GM12872 (cell line): ENCODE measurements at regions not wholly inside any gene's neighbourhood (a gene's known extent, or its start where the extent isn't known, plus 50 kb on each side); places are given as distances from the start of the nearest gene placed in this dataset.

Experiments
- TF ChIP-seq, protein P1 (sequence below): IDR thresholded peaks from 3 replicates; pipeline ENCODE4 v1.5.1; 2011; ENCODE audit warnings: low read depth, mild to moderate bottlenecking, low read length, moderate library complexity; ENCODE audit not compliant: insufficient read depth

GRCh38 chr6:68042339-68043121 is 592.6 kb upstream of the ADGRB3 start:
- TF ChIP-seq, protein P1, sequence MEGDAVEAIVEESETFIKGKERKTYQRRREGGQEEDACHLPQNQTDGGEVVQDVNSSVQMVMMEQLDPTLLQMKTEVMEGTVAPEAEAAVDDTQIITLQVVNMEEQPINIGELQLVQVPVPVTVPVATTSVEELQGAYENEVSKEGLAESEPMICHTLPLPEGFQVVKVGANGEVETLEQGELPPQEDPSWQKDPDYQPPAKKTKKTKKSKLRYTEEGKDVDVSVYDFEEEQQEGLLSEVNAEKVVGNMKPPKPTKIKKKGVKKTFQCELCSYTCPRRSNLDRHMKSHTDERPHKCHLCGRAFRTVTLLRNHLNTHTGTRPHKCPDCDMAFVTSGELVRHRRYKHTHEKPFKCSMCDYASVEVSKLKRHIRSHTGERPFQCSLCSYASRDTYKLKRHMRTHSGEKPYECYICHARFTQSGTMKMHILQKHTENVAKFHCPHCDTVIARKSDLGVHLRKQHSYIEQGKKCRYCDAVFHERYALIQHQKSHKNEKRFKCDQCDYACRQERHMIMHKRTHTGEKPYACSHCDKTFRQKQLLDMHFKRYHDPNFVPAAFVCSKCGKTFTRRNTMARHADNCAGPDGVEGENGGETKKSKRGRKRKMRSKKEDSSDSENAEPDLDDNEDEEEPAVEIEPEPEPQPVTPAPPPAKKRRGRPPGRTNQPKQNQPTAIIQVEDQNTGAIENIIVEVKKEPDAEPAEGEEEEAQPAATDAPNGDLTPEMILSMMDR, result no peak

GRCh38 chr6:68040780-68041179 is 594.3 kb upstream of the ADGRB3 start:
- TF ChIP-seq, protein P1, result no peak

- TF ChIP-seq, protein P1, result no peak
These were observed 594.7 kb upstream of the ADGRB3 start for GRCh38 chr6:68040312-68040778.

- TF ChIP-seq, protein P1, result no peak
These were observed 595.3 kb upstream of the ADGRB3 start for GRCh38 chr6:68039641-68040311.

- TF ChIP-seq, protein P1, result no peak
These were observed 596.2 kb upstream of the ADGRB3 start for GRCh38 chr6:68038815-68039408.

- TF ChIP-seq, protein P1, result no peak
These were observed 602.9 kb upstream of the ADGRB3 start for GRCh38 chr6:68032217-68032616.

DNA sequence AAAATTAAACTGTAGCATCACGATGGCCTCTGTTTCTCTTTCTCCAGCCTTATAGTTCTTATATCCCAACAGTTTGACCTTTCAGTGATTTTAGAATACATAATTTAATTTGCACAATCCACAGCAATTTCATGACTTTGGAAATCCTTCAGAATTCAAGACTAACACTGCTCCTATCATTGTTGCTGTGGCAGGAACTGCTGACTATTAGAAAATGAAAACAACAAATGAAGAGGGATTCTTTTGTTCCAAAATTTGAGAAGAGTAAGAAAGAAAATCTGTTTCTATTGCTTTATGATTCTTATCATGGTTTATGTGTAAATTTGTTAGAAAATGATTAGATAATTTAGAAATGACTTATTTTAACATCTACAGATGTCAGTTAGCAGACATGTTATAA is 604.0 kb upstream of the ADGRB3 start:
- TF ChIP-seq, protein P1, result no peak
